Upper lobe of left lung (tissue), 4 donors: ENCODE measurements at regions not wholly inside any gene's neighbourhood (a gene's known extent, or its start where the extent isn't known, plus 50 kb on each side); places are given as distances from the start of the nearest gene placed in this dataset.

Source experiments
- POLR2A ChIP-seq, 4 donors: fragments of 450-650 bp; IDR thresholded peaks; one replicate each; pipeline ENCODE4 v1.5.1; 2016 to 2017; ENCODE audit warnings: antibody characterized with exemption in 4 of 4, mild to moderate bottlenecking in 2 of 4
- TF ChIP-seq, protein P1 (sequence below), 6 experiments: fragments of 450-650 bp in 4 of 6; fragments of 200-600 bp in 2 of 6; sonication (generic) in 2 of 6; IDR thresholded peaks; one replicate each; pipeline ENCODE4 v1.5.1; 2016 to 2019; ENCODE audit warnings: antibody characterized with exemption in 6 of 6

DNA sequence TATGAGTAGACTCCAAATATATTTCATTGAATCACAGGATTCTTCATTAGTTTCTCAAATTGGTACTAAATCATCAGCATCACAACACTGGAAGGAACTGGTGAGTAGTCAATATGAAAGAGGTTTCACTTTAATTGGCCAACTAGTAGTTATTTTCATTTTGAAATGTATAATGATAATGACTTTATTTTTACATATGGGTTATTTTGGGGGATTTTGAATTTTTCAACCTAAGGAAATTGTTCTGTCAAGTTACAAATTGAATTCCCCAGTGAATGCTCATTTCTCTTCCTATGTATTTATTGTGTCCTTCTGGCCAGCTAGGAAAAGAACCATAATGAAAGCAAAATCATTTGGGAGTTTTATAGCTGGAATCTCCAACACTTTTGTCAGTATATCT is 174.2 kb upstream of the ATP2B1 start:
- TF ChIP-seq, protein P1, sequence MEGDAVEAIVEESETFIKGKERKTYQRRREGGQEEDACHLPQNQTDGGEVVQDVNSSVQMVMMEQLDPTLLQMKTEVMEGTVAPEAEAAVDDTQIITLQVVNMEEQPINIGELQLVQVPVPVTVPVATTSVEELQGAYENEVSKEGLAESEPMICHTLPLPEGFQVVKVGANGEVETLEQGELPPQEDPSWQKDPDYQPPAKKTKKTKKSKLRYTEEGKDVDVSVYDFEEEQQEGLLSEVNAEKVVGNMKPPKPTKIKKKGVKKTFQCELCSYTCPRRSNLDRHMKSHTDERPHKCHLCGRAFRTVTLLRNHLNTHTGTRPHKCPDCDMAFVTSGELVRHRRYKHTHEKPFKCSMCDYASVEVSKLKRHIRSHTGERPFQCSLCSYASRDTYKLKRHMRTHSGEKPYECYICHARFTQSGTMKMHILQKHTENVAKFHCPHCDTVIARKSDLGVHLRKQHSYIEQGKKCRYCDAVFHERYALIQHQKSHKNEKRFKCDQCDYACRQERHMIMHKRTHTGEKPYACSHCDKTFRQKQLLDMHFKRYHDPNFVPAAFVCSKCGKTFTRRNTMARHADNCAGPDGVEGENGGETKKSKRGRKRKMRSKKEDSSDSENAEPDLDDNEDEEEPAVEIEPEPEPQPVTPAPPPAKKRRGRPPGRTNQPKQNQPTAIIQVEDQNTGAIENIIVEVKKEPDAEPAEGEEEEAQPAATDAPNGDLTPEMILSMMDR (IDR thresholded peaks at IDR 0.05) = no peak
- no peak for TF ChIP-seq POLR2A (IDR thresholded peaks at IDR 0.05)
